H1 (cell line): ENCODE measurements at regions not wholly inside any gene's neighbourhood (a gene's known extent, or its start where the extent isn't known, plus 50 kb on each side); places are given as distances from the start of the nearest gene placed in this dataset.

Experiments used
- CTCF ChIA-PET: fragments of 300-600 bp; sonication (Branson Sonifier 250); formaldehyde crosslinking; loops from one replicate; lab custom pipeline; 2021; ENCODE audit not compliant: partially characterized antibody; lab: Charles Lee
- POLR2A ChIA-PET: fragments of 300-600 bp; sonication (Branson Sonifier 250); formaldehyde crosslinking; loops from one replicate; lab custom pipeline; 2021; ENCODE audit warnings: inconsistent platforms; ENCODE audit not compliant: partially characterized antibody; lab: Charles Lee
- DNase-seq, 2 experiments: peaks; one replicate each; pipeline versions ENCODE4 v3.0.0 to v3.0.0-alpha.2; 2010 to 2022; ENCODE audit warnings: low spot score in 2 of 2, low read depth in 1 of 2, mixed read lengths in 1 of 2
- FAIRE-seq: peaks from 2 replicates; lab custom pipeline; 2011; peaks lifted over from hg19 to GRCh38; lab: Jason Lieb, UNC
- H2AFZ ChIP-seq: 2 replicates; pipeline ENCODE4 v1.8.1; 2012; ENCODE audit warnings: low read length, inconsistent platforms
- H2AK5ac ChIP-seq: 2 replicates; pipeline ENCODE4 v1.6.1; 2013; ENCODE audit warnings: low read depth, low read length
- H2BK120ac ChIP-seq: replicated peaks from 2 replicates; pipeline ENCODE3; 2013; ENCODE audit warnings: low read depth, low read length, inconsistent platforms
- H2BK12ac ChIP-seq: 2 replicates; pipeline ENCODE4 v1.6.1; 2013; ENCODE audit warnings: low read depth, low read length
- H2BK15ac ChIP-seq: 2 replicates; pipeline ENCODE4 v1.6.1; 2013; ENCODE audit warnings: low read length
- H2BK20ac ChIP-seq: 2 replicates; pipeline ENCODE4 v1.6.1; 2013; ENCODE audit warnings: low read length
- H2BK5ac ChIP-seq: 2 replicates; pipeline ENCODE4 v1.6.1; 2013; ENCODE audit warnings: low read depth, low read length
- H3K14ac ChIP-seq: 2 replicates; pipeline ENCODE4 v1.6.1; 2013; ENCODE audit warnings: inconsistent platforms; ENCODE audit not compliant: insufficient read length
- H3K18ac ChIP-seq: 2 replicates; pipeline ENCODE4 v1.6.1; 2013; ENCODE audit warnings: low read length; ENCODE audit errors: extremely low read depth
- H3K23ac ChIP-seq: 2 replicates; pipeline ENCODE4 v1.6.1; 2013; ENCODE audit warnings: inconsistent platforms; ENCODE audit not compliant: insufficient read length
- H3K23me2 ChIP-seq: 2 replicates; pipeline ENCODE4 v1.6.1; 2013; ENCODE audit warnings: low read depth, low read length
- H3K27ac ChIP-seq: 2 replicates; pipeline ENCODE4 v1.6.1; 2011; ENCODE audit warnings: low read depth, low read length, inconsistent platforms
- H3K27me3 ChIP-seq, 4 experiments: replicated peaks in 1 of 4; 1 replicate in 1 of 4; 2 replicates in 3 of 4; pipeline versions ENCODE4 v1.6.1 to v1.8.1; 2011 to 2013; ENCODE audit warnings: low read length in 3 of 4, mild to moderate bottlenecking in 3 of 4, inconsistent platforms in 2 of 4, mixed read lengths in 2 of 4, moderate library complexity in 1 of 4; ENCODE audit not compliant: control insufficient read depth in 3 of 4, insufficient read depth in 3 of 4; ENCODE audit errors: extremely low read depth in 1 of 4
- H3K36me3 ChIP-seq, 4 experiments: 2 replicates each; pipeline versions ENCODE4 v1.6.1 to v1.8.1; 2011 to 2013; ENCODE audit warnings: mild to moderate bottlenecking in 4 of 4, low read length in 3 of 4, moderate library complexity in 2 of 4, control low read depth in 1 of 4, inconsistent platforms in 1 of 4; ENCODE audit not compliant: insufficient read depth in 4 of 4, control insufficient read depth in 2 of 4
- H3K4ac ChIP-seq: replicated peaks from 2 replicates; pipeline ENCODE3; 2013; ENCODE audit warnings: low read length, low read depth, mixed read lengths, inconsistent platforms; ENCODE audit not compliant: insufficient read length
- H3K4me1 ChIP-seq, 4 experiments: replicated peaks in 1 of 4; 1 replicate in 1 of 4; 2 replicates in 3 of 4; pipeline versions ENCODE4 v1.6.1 to v1.8.1; 2011 to 2013; ENCODE audit warnings: low read length in 3 of 4, inconsistent platforms in 2 of 4, mixed read lengths in 1 of 4; ENCODE audit not compliant: insufficient read depth in 4 of 4, control insufficient read depth in 3 of 4
- H3K4me2 ChIP-seq, 2 experiments: 2 replicates each; pipeline versions ENCODE4 v1.6.1 to v1.8.1; 2011 to 2013; ENCODE audit warnings: low read depth in 2 of 2, low read length in 2 of 2, control low read depth in 1 of 2, inconsistent platforms in 1 of 2, mild to moderate bottlenecking in 1 of 2; ENCODE audit not compliant: insufficient read depth in 1 of 2
- H3K4me3 ChIP-seq, 4 experiments: fragments of 200-600, 300-600 bp in 1 of 4; sonication (generic), shearing (Covaris generic), sonication (Bioruptor Twin) in 1 of 4; 2 replicates each; pipeline versions ENCODE4 v1.5.1 to v1.8.1; 2011 to 2016; ENCODE audit warnings: low read length in 4 of 4, low read depth in 3 of 4, control low read depth in 2 of 4, inconsistent platforms in 2 of 4, mild to moderate bottlenecking in 2 of 4, mixed read lengths in 1 of 4, moderate library complexity in 1 of 4; ENCODE audit not compliant: insufficient read depth in 2 of 4; ENCODE audit errors: extremely low read depth in 1 of 4
- H3K56ac ChIP-seq: replicated peaks from 2 replicates; pipeline ENCODE3; 2013; ENCODE audit warnings: low read depth, mild to moderate bottlenecking, mixed read lengths, low read length, inconsistent platforms; ENCODE audit not compliant: insufficient read length
- H3K79me1 ChIP-seq: 2 replicates; pipeline ENCODE4 v1.6.1; 2013; ENCODE audit warnings: low read depth, low read length, control low read depth
- H3K79me2 ChIP-seq, 2 experiments: 2 replicates each; pipeline versions ENCODE4 v1.6.1 to v1.8.1; 2012 to 2013; ENCODE audit warnings: low read length in 2 of 2, mild to moderate bottlenecking in 2 of 2, inconsistent platforms in 1 of 2; ENCODE audit not compliant: insufficient read depth in 2 of 2, control insufficient read depth in 1 of 2
- H3K9ac ChIP-seq, 4 experiments: replicated peaks in 1 of 4; 1 replicate in 1 of 4; 2 replicates in 3 of 4; pipeline versions ENCODE4 v1.6.1 to v1.8.1; 2011 to 2013; ENCODE audit warnings: low read depth in 3 of 4, low read length in 3 of 4, control low read depth in 2 of 4, mild to moderate bottlenecking in 2 of 4, moderate library complexity in 2 of 4, inconsistent platforms in 1 of 4; ENCODE audit errors: extremely low read depth in 1 of 4
- H3K9me3 ChIP-seq, 2 experiments: 2 replicates each; pipeline versions ENCODE4 v1.6.1 to v1.8.1; 2012 to 2013; ENCODE audit warnings: mild to moderate bottlenecking in 2 of 2, moderate library complexity in 2 of 2, control low read depth in 1 of 2, inconsistent platforms in 1 of 2, low read depth in 1 of 2, low read length in 1 of 2, mixed read lengths in 1 of 2; ENCODE audit not compliant: insufficient read depth in 2 of 2
- H4K20me1 ChIP-seq, 2 experiments: replicated peaks in 1 of 2; 2 replicates each; pipeline versions ENCODE3 to v1.8.1; 2011 to 2013; ENCODE audit warnings: inconsistent platforms in 2 of 2, low read length in 2 of 2, mild to moderate bottlenecking in 1 of 2; ENCODE audit not compliant: insufficient read depth in 2 of 2, control insufficient read depth in 1 of 2
- H4K5ac ChIP-seq: 2 replicates; pipeline ENCODE4 v1.6.1; 2013; ENCODE audit warnings: low read length, low read depth, mixed read lengths, inconsistent platforms; ENCODE audit not compliant: insufficient read length
- H4K8ac ChIP-seq: 2 replicates; pipeline ENCODE4 v1.8.0; 2013; ENCODE audit warnings: mild to moderate bottlenecking, moderate library complexity, low read length, inconsistent platforms; ENCODE audit not compliant: insufficient read depth; ENCODE audit errors: extremely low read depth
- H4K91ac ChIP-seq: replicated peaks from 2 replicates; pipeline ENCODE3; 2013; ENCODE audit warnings: low read length, mixed read lengths, inconsistent platforms; ENCODE audit not compliant: insufficient read length
- ASH2L ChIP-seq: fragments of 200-600, 300-600 bp; sonication (generic); IDR thresholded peaks from one replicate; pipeline ENCODE4 v1.7.1; 2017; ENCODE audit warnings: low read length
- BACH1 ChIP-seq: IDR thresholded peaks from 2 replicates; pipeline ENCODE4 v1.6.1; 2012; ENCODE audit warnings: low read length, improper control_type of control experiment
- CEBPB ChIP-seq: IDR thresholded peaks from 2 replicates; pipeline ENCODE4 v1.6.1; 2012; ENCODE audit warnings: low read depth, low read length
- CTBP2 ChIP-seq: IDR thresholded peaks from 2 replicates; pipeline ENCODE4 v1.7.0; 2011; ENCODE audit warnings: borderline replicate concordance, mild to moderate bottlenecking, moderate library complexity, mixed read lengths, low read length; ENCODE audit not compliant: insufficient read depth, insufficient read length
- GTF2F1 ChIP-seq: IDR thresholded peaks from 2 replicates; pipeline ENCODE4 v1.6.1; 2012; ENCODE audit warnings: low read depth, low read length, improper control_type of control experiment, borderline replicate concordance
- KDM5A ChIP-seq: fragments of 200-600 bp; IDR thresholded peaks from 2 replicates; pipeline ENCODE4 v1.7.1; 2012; ENCODE audit warnings: mild to moderate bottlenecking, low read length, inconsistent platforms, mixed read lengths
- PHF8 ChIP-seq: fragments of 200-600 bp; sonication (generic); conservative IDR thresholded peaks from 2 replicates; pipeline ENCODE4 v1.7.1; 2012; ENCODE audit warnings: low read depth, mild to moderate bottlenecking, inconsistent platforms, low read length, moderate library complexity
- POLR2A ChIP-seq, 2 experiments: IDR thresholded peaks; 1 replicate in 1 of 2; 2 replicates in 1 of 2; pipeline ENCODE4 v1.6.1; 2011; ENCODE audit warnings: low read depth in 2 of 2, low read length in 2 of 2, mild to moderate bottlenecking in 2 of 2; ENCODE audit errors: control extremely low read depth in 1 of 2
- POU5F1 ChIP-seq: IDR thresholded peaks from 2 replicates; pipeline ENCODE4 v1.6.1; 2011; ENCODE audit warnings: low read depth, mild to moderate bottlenecking, low read length, moderate library complexity
- RAD21 ChIP-seq, 2 experiments: IDR thresholded peaks in 1 of 2; conservative IDR thresholded peaks in 1 of 2; 2 replicates each; pipeline ENCODE4 v1.6.1; 2011; ENCODE audit warnings: low read depth in 2 of 2, low read length in 2 of 2, improper control_type of control experiment in 1 of 2, inconsistent platforms in 1 of 2, mild to moderate bottlenecking in 1 of 2, moderate library complexity in 1 of 2
- SAP30 ChIP-seq: fragments of 300-600 bp; sonication (generic); IDR thresholded peaks from 2 replicates; pipeline ENCODE4 v1.7.1; 2012; ENCODE audit warnings: low read length, moderate library complexity, mild to moderate bottlenecking, inconsistent platforms; ENCODE audit not compliant: insufficient read depth, insufficient replicate concordance
- SP1 ChIP-seq: IDR thresholded peaks from 2 replicates; pipeline ENCODE4 v1.6.1; 2011; ENCODE audit warnings: low read depth, low read length
- SP4 ChIP-seq: IDR thresholded peaks from 2 replicates; pipeline ENCODE4 v1.6.1; 2012; ENCODE audit warnings: low read length, inconsistent platforms
- SUZ12 ChIP-seq: fragments of 200-600 bp; sonication (generic); IDR thresholded peaks from 2 replicates; pipeline ENCODE4 v1.6.1; 2012; ENCODE audit warnings: mild to moderate bottlenecking, inconsistent platforms, low read length, moderate library complexity, mixed read lengths
- TAF7 ChIP-seq: optimal IDR thresholded peaks from 2 replicates; pipeline ENCODE3; 2011; ENCODE audit warnings: low read depth, mild to moderate bottlenecking, inconsistent platforms, low read length, moderate library complexity, borderline replicate concordance
- YY1 ChIP-seq: IDR thresholded peaks from 2 replicates; pipeline ENCODE4 v1.6.1; 2011; ENCODE audit warnings: low read depth, mild to moderate bottlenecking, low read length
- WGBS, 2 experiments: shearing (Covaris generic) in 1 of 2; methylation state at CpG; one replicate each; pipeline versions ENCODE4 v1.1.6 to v1.1.7; 2013 to 2015; ENCODE audit warnings: low lambda C conversion rate in 2 of 2, mixed read lengths in 2 of 2, inconsistent platforms in 1 of 2, low coverage in 1 of 2, missing lambda C conversion rate in 1 of 2; ENCODE audit not compliant: insufficient replicate concordance in 2 of 2, insufficient coverage in 1 of 2, insufficient read length in 1 of 2; ENCODE audit errors: extremely low coverage in 1 of 2, missing lambda C conversion rate in 1 of 2; 5-methylcytosine and 5-hydroxymethylcytosine counted together

GRCh38 chr2:118198268-118198667 lies 110.0 kb downstream of the INSIG2 start:
- Histone ChIP-seq H2AFZ (no peak overlapping the region), H2AK5ac (no peak overlapping the region), H3K4me3 (no peak overlapping the region), H2BK12ac (no peak overlapping the region), H4K8ac (no peak overlapping the region), H3K56ac (no peak overlapping the region), H3K18ac (no peak overlapping the region), H3K4ac (no peak overlapping the region), H2BK5ac (no peak overlapping the region), H3K14ac (no peak overlapping the region), H3K27ac (no peak overlapping the region), H2BK120ac (no peak overlapping the region), H2BK15ac (no peak overlapping the region), H3K4me2 (no peak overlapping the region), H3K27me3 (peaks cover 0 to 3% (median 0%) of the 10 kb centered on the region in 4 experiments; a peak in 1 of 7 replicates), H4K20me1 (no peaks in the 10 kb centered on the region), H3K79me1 (no peaks in the 10 kb centered on the region), H3K23ac (no peak overlapping the region), H3K4me1 (no peaks in the 10 kb centered on the region), H3K23me2 (no peaks in the 10 kb centered on the region), H3K9me3 (no peaks in the 10 kb centered on the region), H4K91ac (no peak overlapping the region), H3K36me3 (no peaks in the 10 kb centered on the region), H2BK20ac (no peak overlapping the region), H4K5ac (no peak overlapping the region), H3K79me2 (no peaks in the 10 kb centered on the region), H3K9ac (no peak overlapping the region)
- 91% methylated on average over 1 of the region's 1 CpG; no CpG with 5 or more reads in 1 of the 2 experiments for WGBS, 2 experiments
- DNase-seq, result no peak
- FAIRE-seq, result no peak
- CTCF ChIA-PET, result interaction anchor here (0.6 kb wide), 1 partner anchor 810 kb away, joined by 3 read pairs; no protein-coding TSS in a partner anchor
- POLR2A ChIA-PET, result interaction anchor here (1.0 kb wide), 1 partner anchor 12 kb away, joined by 3 read pairs; no protein-coding TSS in a partner anchor
- TF ChIP-seq SP1, result no peak
- TF ChIP-seq SAP30, result no peak
- no peak for TF ChIP-seq TAF7
- no peak for TF ChIP-seq CTBP2
- TF ChIP-seq PHF8, result no peak
- no peak for TF ChIP-seq BACH1
- no peak for TF ChIP-seq POLR2A (IDR thresholded peaks at IDR 0.05; ENCODE audit: control extremely low read depth in 1 of 2, low read depth in 2 of 2, low read length in 2 of 2)
- TF ChIP-seq RAD21 (IDR thresholded peaks at IDR 0.05 in 1 of 2, conservative IDR thresholded peaks at IDR 0.05 in 1 of 2; ENCODE audit: low read depth in 2 of 2, low read length in 2 of 2), result no peak
- no peak for TF ChIP-seq GTF2F1
- no peak for TF ChIP-seq SP4
- TF ChIP-seq POU5F1, result no peak
- TF ChIP-seq ASH2L, result no peak
- no peak for TF ChIP-seq YY1
- TF ChIP-seq CEBPB, result no peak
- TF ChIP-seq SUZ12, result no peak
- TF ChIP-seq KDM5A, result no peak
